GM12875 (cell line): ENCODE measurements at regions not wholly inside any gene's neighbourhood (a gene's known extent, or its start where the extent isn't known, plus 50 kb on each side); places are given as distances from the start of the nearest gene placed in this dataset.

Experiments used
- H3K4me3 ChIP-seq: one replicate; pipeline ENCODE4 v1.5.1; 2011; ENCODE audit warnings: low read depth, low read length, control low read depth
- TF ChIP-seq, protein P1 (sequence below): IDR thresholded peaks from 2 replicates; pipeline ENCODE4 v1.5.1; 2011; ENCODE audit warnings: low read depth, mild to moderate bottlenecking, control low read depth, inconsistent platforms, low read length, moderate library complexity, borderline replicate concordance; ENCODE audit not compliant: insufficient read depth

DNA sequence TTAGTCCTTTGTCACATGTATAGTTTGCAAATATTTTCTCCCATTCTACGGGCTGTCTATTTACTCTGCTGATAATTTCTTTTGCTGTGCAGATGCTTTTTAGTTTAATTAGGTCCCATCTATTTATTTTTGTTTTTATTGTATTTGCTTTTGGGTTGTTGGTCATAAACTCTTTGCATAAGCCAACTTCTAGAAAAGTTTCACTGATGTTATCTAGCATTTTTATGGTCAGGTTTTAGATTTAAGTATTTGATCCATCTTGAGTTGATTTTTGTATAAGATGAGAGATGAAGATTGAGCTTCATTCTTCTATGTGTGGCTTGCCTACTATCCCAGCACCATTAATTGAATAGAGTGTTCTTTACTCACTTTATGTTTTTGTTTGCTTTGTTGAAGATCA, 1008.4 kb upstream of the ATXN7L3B start:
- no peak overlapping the region for H3K4me3 ChIP-seq
- TF ChIP-seq, protein P1, sequence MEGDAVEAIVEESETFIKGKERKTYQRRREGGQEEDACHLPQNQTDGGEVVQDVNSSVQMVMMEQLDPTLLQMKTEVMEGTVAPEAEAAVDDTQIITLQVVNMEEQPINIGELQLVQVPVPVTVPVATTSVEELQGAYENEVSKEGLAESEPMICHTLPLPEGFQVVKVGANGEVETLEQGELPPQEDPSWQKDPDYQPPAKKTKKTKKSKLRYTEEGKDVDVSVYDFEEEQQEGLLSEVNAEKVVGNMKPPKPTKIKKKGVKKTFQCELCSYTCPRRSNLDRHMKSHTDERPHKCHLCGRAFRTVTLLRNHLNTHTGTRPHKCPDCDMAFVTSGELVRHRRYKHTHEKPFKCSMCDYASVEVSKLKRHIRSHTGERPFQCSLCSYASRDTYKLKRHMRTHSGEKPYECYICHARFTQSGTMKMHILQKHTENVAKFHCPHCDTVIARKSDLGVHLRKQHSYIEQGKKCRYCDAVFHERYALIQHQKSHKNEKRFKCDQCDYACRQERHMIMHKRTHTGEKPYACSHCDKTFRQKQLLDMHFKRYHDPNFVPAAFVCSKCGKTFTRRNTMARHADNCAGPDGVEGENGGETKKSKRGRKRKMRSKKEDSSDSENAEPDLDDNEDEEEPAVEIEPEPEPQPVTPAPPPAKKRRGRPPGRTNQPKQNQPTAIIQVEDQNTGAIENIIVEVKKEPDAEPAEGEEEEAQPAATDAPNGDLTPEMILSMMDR = no peak

DNA sequence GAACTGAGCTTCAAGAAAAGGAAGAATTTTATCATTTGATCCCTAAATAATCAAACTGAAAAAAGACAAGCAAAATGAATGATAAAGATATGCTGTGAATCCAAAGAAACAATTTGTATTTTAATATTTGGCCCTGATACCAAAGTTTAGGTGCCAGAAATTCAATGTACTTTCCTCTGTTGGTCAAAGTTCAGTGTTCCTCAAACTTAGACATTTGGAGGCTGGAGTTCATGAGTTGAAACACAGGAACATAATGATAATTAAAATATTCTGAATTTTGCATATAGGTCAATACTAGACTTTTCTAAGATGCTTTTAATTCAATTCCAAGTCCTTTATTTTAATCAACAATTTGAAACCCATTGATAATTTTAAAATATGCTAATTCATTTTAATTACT, 1007.7 kb upstream of the ATXN7L3B start:
- H3K4me3 ChIP-seq = no peak overlapping the region
- TF ChIP-seq, protein P1 = no peak

DNA sequence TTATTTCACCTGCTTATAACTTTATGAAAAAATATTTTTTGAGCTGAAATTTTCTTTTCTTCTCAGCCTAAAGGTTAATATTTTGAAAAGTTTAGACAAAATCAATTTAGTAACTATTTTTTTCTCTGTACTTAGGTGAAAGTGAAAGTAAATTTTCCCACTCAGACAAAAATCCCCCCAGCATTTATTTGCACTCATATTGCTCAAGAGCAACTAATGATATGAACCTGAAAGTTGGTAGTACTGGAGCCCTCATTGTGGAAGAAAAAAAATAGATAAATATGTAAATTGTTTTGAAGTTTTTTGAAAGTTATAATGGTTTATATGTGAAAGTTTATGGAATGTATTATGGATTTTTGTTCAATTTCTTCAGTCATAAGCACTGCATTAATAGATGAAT, 1005.9 kb upstream of the ATXN7L3B start:
- TF ChIP-seq, protein P1 = no peak
- no peak overlapping the region for H3K4me3 ChIP-seq

DNA sequence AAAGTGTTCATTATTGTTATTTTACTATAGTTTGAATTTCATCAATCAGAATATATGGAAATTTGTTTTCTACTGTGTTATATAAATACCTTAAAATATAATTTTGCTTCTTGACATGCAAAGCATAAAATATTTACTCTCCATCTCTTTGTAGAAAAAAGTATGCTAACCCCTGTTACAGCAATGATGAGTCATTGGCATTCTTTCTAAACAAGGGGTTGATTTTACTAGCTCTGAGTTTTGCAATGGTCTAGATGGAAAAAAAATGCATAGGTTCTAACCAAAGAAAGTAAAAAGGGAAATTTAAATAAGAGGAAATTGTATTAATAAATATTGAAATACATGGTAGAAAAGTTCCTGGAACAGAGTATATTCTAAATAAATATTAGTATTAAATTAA, 990.2 kb upstream of the ATXN7L3B start:
- TF ChIP-seq, protein P1 = no peak
- H3K4me3 ChIP-seq = no peak overlapping the region

DNA sequence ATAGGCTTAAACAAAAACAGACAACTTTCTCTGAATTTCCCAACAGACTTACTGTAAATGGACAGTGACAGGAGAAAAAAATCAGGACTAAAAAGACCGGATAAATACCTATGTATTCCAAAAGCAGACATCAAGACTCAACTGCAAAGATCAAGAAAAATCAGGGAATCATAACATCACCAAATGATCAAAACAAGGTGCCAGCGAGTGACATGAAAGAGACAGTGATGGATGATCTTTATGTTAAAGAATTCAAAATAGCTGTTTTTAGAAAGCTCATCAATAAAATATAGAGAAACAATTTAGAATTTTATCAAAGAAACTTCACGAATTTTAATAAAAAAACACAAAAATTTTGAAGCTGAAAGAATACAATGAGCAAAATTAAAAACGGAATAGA, 952.5 kb upstream of the ATXN7L3B start:
- TF ChIP-seq, protein P1 = no peak
- H3K4me3 ChIP-seq = no peak overlapping the region

DNA sequence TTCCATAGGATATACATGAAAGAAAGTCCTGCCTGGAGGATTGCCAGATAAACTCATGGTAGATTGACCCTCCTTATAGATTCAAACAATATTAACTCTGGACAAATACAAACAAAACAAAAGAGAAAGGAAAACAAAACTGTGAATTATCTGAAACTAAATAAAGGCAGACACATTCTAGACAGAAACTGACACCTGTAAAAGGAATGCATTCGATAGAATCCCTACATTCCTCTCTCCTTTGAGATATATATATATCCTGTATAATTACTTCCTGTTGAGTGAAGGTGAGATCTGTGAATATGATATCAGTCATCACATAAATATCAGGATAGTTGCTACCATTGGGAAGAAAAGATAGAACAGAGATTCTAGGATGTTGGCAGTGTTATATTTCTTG, 948.4 kb upstream of the ATXN7L3B start:
- TF ChIP-seq, protein P1 = no peak

DNA sequence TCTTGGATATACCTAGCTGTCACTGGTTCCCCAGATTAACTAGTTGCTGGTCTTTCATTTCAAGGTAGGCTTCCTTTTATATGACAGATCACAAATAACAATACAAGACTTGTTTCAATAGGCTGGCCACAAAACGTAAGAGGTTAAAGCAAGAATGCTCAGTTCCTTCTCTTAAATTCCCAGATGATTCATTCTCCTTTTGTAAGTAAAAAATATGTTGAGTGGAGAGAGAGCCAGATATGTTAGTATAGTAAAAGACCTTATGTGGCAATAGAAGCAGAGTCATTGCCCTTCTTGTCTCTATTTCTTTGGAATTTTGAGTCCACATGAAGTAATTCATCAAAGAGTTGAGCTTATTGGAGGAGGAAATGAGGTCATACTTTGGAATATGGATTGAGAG, 939.0 kb upstream of the ATXN7L3B start:
- TF ChIP-seq, protein P1 = no peak
- no peak overlapping the region for H3K4me3 ChIP-seq

More for the DNA sequence above, 948.4 kb upstream of the ATXN7L3B start:
- no peak overlapping the region for H3K4me3 ChIP-seq
